GM19351 (cell line): ENCODE measurements at regions not wholly inside any gene's neighbourhood (a gene's known extent, or its start where the extent isn't known, plus 50 kb on each side); places are given as distances from the start of the nearest gene placed in this dataset.
A peak's percentile ranks its signal among the peaks of the same experiment; 100 is the strongest.

ENCODE experiments used
- ATAC-seq: cut with Tn5 transposase; IDR thresholded peaks from one replicate; pipeline ENCODE4 v1.9.1; 2021; ENCODE audit warnings: mild to moderate bottlenecking, moderate library complexity; ENCODE audit not compliant: unreplicated experiment

- ATAC-seq: no peak
Measured at GRCh38 chr4:123308667-123309066, 87.9 kb upstream of the SPRY1 start.

- no peak for ATAC-seq
Measured at GRCh38 chr4:123312116-123312515, 84.5 kb upstream of the SPRY1 start.

GRCh38 chr4:123312951-123313592 lies 83.5 kb upstream of the SPRY1 start:
- no peak for ATAC-seq

- ATAC-seq: no peak
Measured at GRCh38 chr4:123315617-123316016, 81.0 kb upstream of the SPRY1 start.

GRCh38 chr4:123317211-123317610 lies 79.4 kb upstream of the SPRY1 start:
- ATAC-seq: no peak

- ATAC-seq: peak; percentile 62
Measured at GRCh38 chr4:123319639-123320038, 77.0 kb upstream of the SPRY1 start.

- ATAC-seq: no peak
Measured at GRCh38 chr4:123323998-123324397, 72.6 kb upstream of the SPRY1 start.

GRCh38 chr4:123325241-123325681 lies 71.3 kb upstream of the SPRY1 start:
- peak; percentile 96 for ATAC-seq

GRCh38 chr4:123327346-123327745 lies 69.2 kb upstream of the SPRY1 start:
- ATAC-seq: no peak

- no peak for ATAC-seq
Measured at GRCh38 chr4:123327846-123328429, 68.7 kb upstream of the SPRY1 start.

- ATAC-seq: no peak
Measured at GRCh38 chr4:123338715-123339114, 57.9 kb upstream of the SPRY1 start.

- ATAC-seq: no peak
Measured at GRCh38 chr4:123339507-123340380, 56.9 kb upstream of the SPRY1 start.

- ATAC-seq: no peak
Measured at GRCh38 chr4:123340381-123340701, 56.3 kb upstream of the SPRY1 start.

GRCh38 chr4:123342498-123342897 lies 54.1 kb upstream of the SPRY1 start:
- no peak for ATAC-seq

GRCh38 chr4:123343400-123344041 lies 53.1 kb upstream of the SPRY1 start:
- no peak for ATAC-seq

- no peak for ATAC-seq
Measured at GRCh38 chr4:123345137-123345934, 51.3 kb upstream of the SPRY1 start.

GRCh38 chr4:123345935-123346300 lies 50.7 kb upstream of the SPRY1 start:
- no peak for ATAC-seq

- ATAC-seq: no peak
Measured at GRCh38 chr4:123346330-123346940, 50.2 kb upstream of the SPRY1 start.
